ENCODE measurements at regions not wholly inside any gene's neighbourhood (a gene's known extent, or its start where the extent isn't known, plus 50 kb on each side); places are given as distances from the start of the nearest gene placed in this dataset.

DNA sequence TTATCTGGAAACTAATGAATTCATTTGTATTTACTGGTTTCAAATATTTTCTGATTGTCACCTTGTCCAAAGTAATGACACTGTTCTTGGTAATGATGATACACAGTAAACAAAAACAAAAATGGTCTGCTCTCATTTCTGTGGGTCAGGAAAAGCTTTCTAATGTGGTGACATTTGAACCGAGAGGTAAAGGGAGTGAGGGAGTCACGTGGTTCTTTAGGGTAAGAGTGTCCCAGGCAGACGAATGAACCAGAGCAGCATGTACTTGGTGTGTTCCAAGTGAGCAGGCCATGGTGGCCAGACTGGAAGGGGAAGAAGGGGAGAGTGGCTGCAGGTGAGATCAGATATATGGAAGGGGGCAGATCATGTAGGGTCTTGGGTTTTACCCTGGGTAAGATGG is 247.0 kb upstream of the SLC30A5 start:
- Histone ChIP-seq H3K4me1 (no peaks in the 10 kb centered on the region), H3K27me3 (no peaks in the 10 kb centered on the region), H2AFZ (replicated peaks) (no peak overlapping the region), H3K9ac (no peak overlapping the region), H3K4me3 (no peak overlapping the region), H3K9me3 (ENCODE audit: low read depth) (no peaks in the 10 kb centered on the region), H4K20me1 (ENCODE audit: low read depth) (no peaks in the 10 kb centered on the region), H3K4me2 (no peak overlapping the region), H3K27ac (no peak overlapping the region), H3F3A (ENCODE audit: low read depth) (no peaks in the 10 kb centered on the region), H3K36me3 (no peaks in the 10 kb centered on the region), H3K79me2 (ENCODE audit: low read depth) (no peaks in the 10 kb centered on the region)
- H3K36me3 Mint-ChIP-seq = no peaks in the 10 kb centered on the region
- H3K9me3 Mint-ChIP-seq = no peaks in the 10 kb centered on the region
- DNase-seq (ENCODE audit: low spot score) = no peak
- no peak overlapping the region for H3K4me3 Mint-ChIP-seq
- no peaks in the 10 kb centered on the region for H3K27me3 Mint-ChIP-seq (ENCODE audit: insufficient read depth, low read depth)
- TF ChIP-seq EZH2phosphoT487 (IDR thresholded peaks at IDR 0.05) (no peak), EZH2 (IDR thresholded peaks at IDR 0.05) (no peak), CTCF (IDR thresholded peaks at IDR 0.05) (no peak)
- peaks cover 5% of the 10 kb centered on the region for H3K4me1 Mint-ChIP-seq
- no peak overlapping the region for H3K27ac Mint-ChIP-seq

- Histone ChIP-seq H3K9me3 (ENCODE audit: low read depth) (no peaks in the 10 kb centered on the region), H3K79me2 (ENCODE audit: low read depth) (no peaks in the 10 kb centered on the region), H3K4me1 (no peaks in the 10 kb centered on the region), H3F3A (ENCODE audit: low read depth) (no peaks in the 10 kb centered on the region), H3K9ac (no peak overlapping the region), H3K27me3 (no peaks in the 10 kb centered on the region), H3K4me3 (no peak overlapping the region), H3K36me3 (no peaks in the 10 kb centered on the region), H3K4me2 (no peak overlapping the region), H4K20me1 (ENCODE audit: low read depth) (no peaks in the 10 kb centered on the region), H3K27ac (no peak overlapping the region), H2AFZ (replicated peaks) (no peak overlapping the region)
- Mint-ChIP-seq H3K4me1 (peaks cover 5% of the 10 kb centered on the region), H3K4me3 (no peak overlapping the region), H3K27ac (no peak overlapping the region), H3K9me3 (no peaks in the 10 kb centered on the region), H3K27me3 (ENCODE audit: insufficient read depth, low read depth) (no peaks in the 10 kb centered on the region), H3K36me3 (no peaks in the 10 kb centered on the region)
- no peak for TF ChIP-seq EZH2phosphoT487 (IDR thresholded peaks at IDR 0.05)
- no peak for DNase-seq (ENCODE audit: low spot score)
These were observed 245.7 kb upstream of the SLC30A5 start for GRCh38 chr5:68848091-68848490.

DNA sequence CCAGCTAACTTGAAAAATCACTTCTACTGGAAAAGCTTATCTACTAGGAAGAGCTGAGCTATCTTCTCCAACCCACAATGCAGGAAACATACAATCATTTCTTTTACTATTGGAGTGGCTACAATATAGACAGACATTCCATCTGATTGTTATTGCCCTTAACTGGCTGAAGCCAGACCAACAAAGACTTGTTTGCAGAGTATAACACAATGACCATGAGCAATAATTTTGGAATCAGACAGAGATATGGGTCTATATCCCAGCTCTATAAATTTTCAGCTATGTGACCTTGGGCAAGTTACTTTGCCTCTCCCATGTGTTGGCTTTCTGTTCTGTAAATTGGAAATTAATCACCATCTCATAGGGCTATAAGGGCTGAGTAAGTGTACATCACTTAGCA is 244.7 kb upstream of the SLC30A5 start:
- Mint-ChIP-seq H3K4me3 (no peak overlapping the region), H3K9me3 (no peaks in the 10 kb centered on the region), H3K4me1 (peaks cover 3% of the 10 kb centered on the region), H3K27me3 (ENCODE audit: insufficient read depth, low read depth) (no peaks in the 10 kb centered on the region), H3K36me3 (no peaks in the 10 kb centered on the region), H3K27ac (no peak overlapping the region)
- Histone ChIP-seq H3K4me1 (no peaks in the 10 kb centered on the region), H3K9me3 (ENCODE audit: low read depth) (no peaks in the 10 kb centered on the region), H3K79me2 (ENCODE audit: low read depth) (no peaks in the 10 kb centered on the region), H3K27me3 (no peaks in the 10 kb centered on the region), H3K27ac (no peak overlapping the region), H4K20me1 (ENCODE audit: low read depth) (no peaks in the 10 kb centered on the region), H3F3A (ENCODE audit: low read depth) (no peaks in the 10 kb centered on the region), H3K36me3 (no peaks in the 10 kb centered on the region), H2AFZ (replicated peaks) (no peak overlapping the region), H3K4me3 (no peak overlapping the region), H3K4me2 (no peak overlapping the region), H3K9ac (no peak overlapping the region)
- no peak for DNase-seq (ENCODE audit: low spot score)
- no peak for TF ChIP-seq EZH2 (IDR thresholded peaks at IDR 0.05)
- no peak for TF ChIP-seq CTCF (IDR thresholded peaks at IDR 0.05)
- TF ChIP-seq EZH2phosphoT487 (IDR thresholded peaks at IDR 0.05) = no peak

DNA sequence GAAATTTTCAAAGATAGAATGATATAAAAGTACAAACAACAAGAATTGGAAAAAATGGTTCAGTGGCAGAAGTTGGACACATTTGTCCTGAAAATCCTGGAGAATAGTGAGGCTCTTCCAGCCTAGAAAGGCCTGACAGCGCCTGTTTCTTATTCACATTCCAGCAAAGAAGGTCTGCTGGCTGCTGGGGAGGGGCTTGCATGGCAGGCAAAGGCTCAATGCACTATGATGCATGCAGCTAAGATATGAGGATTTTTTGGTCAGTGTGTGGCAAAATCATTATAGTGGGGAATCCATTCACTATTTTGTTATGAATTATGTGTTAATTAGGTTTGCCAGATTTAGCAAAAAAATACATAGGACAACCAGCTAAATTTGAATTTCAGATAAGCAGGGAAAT is 243.9 kb upstream of the SLC30A5 start:
- peak; percentile 14 for DNase-seq (ENCODE audit: low spot score)

More for the DNA sequence above, 243.9 kb upstream of the SLC30A5 start:
- no peaks in the 10 kb centered on the region for H4K20me1 ChIP-seq (ENCODE audit: low read depth)
- TF ChIP-seq EZH2 (IDR thresholded peaks at IDR 0.05) = no peak
- no peak for TF ChIP-seq EZH2phosphoT487 (IDR thresholded peaks at IDR 0.05)
- TF ChIP-seq CTCF (IDR thresholded peaks at IDR 0.05) = no peak
- H3K4me3 ChIP-seq = no peak overlapping the region
- H3K27me3 ChIP-seq = no peaks in the 10 kb centered on the region
- no peaks in the 10 kb centered on the region for H3K9me3 Mint-ChIP-seq
- no peak overlapping the region for H3K27ac ChIP-seq
- H3K36me3 ChIP-seq = no peaks in the 10 kb centered on the region
- H3K4me2 ChIP-seq = no peak overlapping the region
- no peak overlapping the region for H3K9ac ChIP-seq
- H2AFZ ChIP-seq (replicated peaks) = no peak overlapping the region
- no peaks in the 10 kb centered on the region for H3K27me3 Mint-ChIP-seq (ENCODE audit: insufficient read depth, low read depth)
- H3K4me1 ChIP-seq = no peaks in the 10 kb centered on the region
- no peak overlapping the region for H3K4me3 Mint-ChIP-seq
- H3K27ac Mint-ChIP-seq = no peak overlapping the region
- H3K9me3 ChIP-seq (ENCODE audit: low read depth) = no peaks in the 10 kb centered on the region
- H3K4me1 Mint-ChIP-seq = no peaks in the 10 kb centered on the region
- H3K36me3 Mint-ChIP-seq = no peaks in the 10 kb centered on the region
- no peaks in the 10 kb centered on the region for H3F3A ChIP-seq (ENCODE audit: low read depth)
- no peaks in the 10 kb centered on the region for H3K79me2 ChIP-seq (ENCODE audit: low read depth)

Measured in neural progenitor cell (in vitro differentiated cells).